GM23248 (cell line): ENCODE measurements at regions not wholly inside any gene's neighbourhood (a gene's known extent, or its start where the extent isn't known, plus 50 kb on each side); places are given as distances from the start of the nearest gene placed in this dataset.

ENCODE experiments used
- EZH2 ChIP-seq: fragments of 200-600 bp; sonication (generic); IDR thresholded peaks from 2 replicates; pipeline ENCODE4 v1.6.1; 2018; ENCODE audit warnings: antibody characterized with exemption, mild to moderate bottlenecking; ENCODE audit not compliant: insufficient read depth, poor library complexity, severe bottlenecking
- EZH2phosphoT487 ChIP-seq: fragments of 200-600 bp; sonication (generic); IDR thresholded peaks from 2 replicates; pipeline ENCODE4 v1.6.1; 2018; ENCODE audit warnings: antibody characterized with exemption, moderate library complexity, mild to moderate bottlenecking, low read depth; ENCODE audit not compliant: insufficient read depth

- no peak for TF ChIP-seq EZH2
- no peak for TF ChIP-seq EZH2phosphoT487
These were observed 89.9 kb downstream of the IL12A start for GRCh38 chr3:160078533-160078932.
